GM21619 (cell line): ENCODE measurements at regions not wholly inside any gene's neighbourhood (a gene's known extent, or its start where the extent isn't known, plus 50 kb on each side); places are given as distances from the start of the nearest gene placed in this dataset.
A peak's percentile ranks its signal among the peaks of the same experiment; 100 is the strongest.

ENCODE experiments used
- ATAC-seq: cut with Tn5 transposase; IDR thresholded peaks from one replicate; pipeline ENCODE4 v1.9.1; 2021; ENCODE audit not compliant: unreplicated experiment

GRCh38 chr11:123261345-123262106 is 66.5 kb upstream of the CLMP start:
- peak; percentile 48 for ATAC-seq

GRCh38 chr11:123260511-123261211 is 65.6 kb upstream of the CLMP start:
- ATAC-seq: no peak

DNA sequence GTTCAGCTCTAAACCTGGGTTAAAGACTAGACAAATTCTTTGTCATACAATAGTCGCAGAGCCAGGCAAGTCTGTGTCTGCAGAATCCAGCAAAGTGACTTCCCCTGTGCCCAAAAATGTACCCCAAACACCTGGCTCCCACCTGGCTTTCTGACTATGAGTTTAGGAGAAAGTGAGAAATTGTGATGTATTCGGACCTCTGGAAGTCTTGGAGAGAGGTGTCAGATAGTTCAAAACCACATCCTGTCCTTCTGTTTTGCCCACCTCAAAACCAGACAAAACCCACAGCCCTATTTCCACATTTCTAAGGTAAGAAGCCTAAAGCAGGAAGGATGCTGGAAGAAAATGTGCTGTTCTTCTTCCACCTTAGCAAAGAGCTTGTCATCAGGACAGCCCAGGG is 63.8 kb upstream of the CLMP start:
- no peak for ATAC-seq

DNA sequence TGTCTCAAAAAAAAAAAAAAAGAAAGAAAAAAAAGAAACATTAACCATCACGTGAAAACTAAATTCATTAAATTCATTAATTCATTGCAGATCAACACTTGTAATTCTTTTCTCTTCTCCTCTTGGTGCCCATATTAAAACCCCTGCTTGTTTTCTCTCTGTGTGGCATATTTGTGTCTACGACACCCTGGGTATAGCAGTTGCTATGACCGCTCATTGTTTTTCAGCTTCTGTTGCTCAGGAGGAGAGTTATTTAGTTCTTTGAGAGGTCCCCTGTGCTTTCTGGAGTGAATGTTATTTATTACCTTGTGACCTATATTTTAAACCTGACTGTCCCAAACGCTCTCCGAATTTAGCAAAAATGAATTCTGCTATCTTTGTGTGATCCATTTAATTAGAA is 62.3 kb upstream of the CLMP start:
- no peak for ATAC-seq

DNA sequence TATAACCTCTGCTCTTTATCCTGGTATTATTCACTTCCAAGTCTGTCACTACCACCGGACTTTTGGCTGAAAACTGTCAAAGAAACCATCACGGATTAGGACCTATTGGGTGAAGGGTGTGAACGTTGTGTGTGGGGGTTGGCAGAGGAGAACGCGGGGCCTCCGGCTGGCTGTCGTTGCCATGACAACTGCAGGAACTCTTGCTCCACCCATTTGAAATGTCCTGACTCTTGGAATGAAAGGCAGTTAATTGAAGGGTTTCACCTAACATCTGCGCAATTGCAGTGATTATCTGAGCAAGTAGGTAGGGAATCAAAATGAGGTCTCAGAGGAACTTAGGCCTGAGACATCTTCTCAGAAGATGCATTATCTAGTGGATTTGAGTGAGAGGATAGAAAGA is 60.9 kb upstream of the CLMP start:
- no peak for ATAC-seq

GRCh38 chr11:123254357-123254756 is 59.3 kb upstream of the CLMP start:
- no peak for ATAC-seq

DNA sequence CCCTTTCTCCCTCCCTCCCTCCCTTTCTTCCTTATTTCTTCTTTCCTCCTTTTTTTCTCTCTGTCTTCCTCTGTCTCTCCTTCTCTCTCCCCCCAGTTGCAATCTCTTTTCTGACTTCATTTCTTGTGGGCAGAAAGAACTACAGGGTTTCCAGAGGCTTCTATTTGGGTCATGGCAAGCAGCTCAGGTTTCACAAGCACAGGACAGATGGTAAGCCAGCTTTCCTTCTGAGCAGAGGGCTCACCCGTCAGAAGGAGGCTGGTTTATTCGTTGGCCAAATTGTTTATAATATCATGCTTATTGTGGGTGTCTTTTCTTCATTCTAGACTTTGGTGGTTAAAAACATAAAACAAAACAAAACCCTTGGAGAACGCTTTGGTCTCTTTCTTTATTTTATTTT is 58.9 kb upstream of the CLMP start:
- no peak for ATAC-seq

DNA sequence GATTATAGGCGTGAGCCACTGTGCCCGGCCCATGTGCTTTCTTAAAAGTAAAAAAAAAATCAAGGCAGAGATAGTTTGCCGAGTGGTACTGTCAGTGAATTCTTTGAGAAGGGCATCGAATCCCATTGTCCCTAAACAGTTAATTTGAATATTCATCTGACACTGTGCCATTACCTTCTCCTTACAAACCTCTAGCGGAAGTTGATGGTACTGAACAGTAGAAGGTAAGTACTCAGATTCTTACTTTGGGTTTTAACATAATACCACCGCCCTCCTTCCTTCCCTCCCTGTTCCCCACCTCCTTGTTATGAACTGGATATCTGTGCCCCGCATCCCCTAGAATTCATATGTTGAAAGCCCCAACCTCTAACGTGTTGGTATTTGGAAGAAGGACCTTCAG is 58.2 kb upstream of the CLMP start:
- no peak for ATAC-seq

GRCh38 chr11:123251657-123252344 is 56.8 kb upstream of the CLMP start:
- ATAC-seq: no peak

GRCh38 chr11:123250892-123251656 is 56.0 kb upstream of the CLMP start:
- ATAC-seq: no peak

DNA sequence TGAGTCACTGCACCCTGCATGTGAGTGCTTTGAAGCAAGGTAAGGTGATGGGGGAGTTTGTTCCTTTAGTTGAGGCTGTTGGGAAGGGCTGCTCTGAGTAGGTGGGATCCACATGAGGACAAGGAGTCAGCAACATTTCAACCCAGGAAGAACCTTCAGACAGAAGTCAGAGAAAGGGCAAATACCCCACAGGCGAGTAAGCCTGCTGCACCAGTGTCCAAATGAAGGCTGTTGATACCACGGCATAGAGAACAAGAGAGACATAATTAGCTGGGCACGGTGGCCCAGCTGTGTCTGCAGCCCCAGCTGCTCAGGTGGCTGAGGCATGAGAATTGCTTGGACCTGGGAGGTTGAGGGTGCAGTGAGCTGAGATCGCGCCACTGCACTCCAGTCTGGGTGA is 54.3 kb upstream of the CLMP start:
- ATAC-seq: no peak

DNA sequence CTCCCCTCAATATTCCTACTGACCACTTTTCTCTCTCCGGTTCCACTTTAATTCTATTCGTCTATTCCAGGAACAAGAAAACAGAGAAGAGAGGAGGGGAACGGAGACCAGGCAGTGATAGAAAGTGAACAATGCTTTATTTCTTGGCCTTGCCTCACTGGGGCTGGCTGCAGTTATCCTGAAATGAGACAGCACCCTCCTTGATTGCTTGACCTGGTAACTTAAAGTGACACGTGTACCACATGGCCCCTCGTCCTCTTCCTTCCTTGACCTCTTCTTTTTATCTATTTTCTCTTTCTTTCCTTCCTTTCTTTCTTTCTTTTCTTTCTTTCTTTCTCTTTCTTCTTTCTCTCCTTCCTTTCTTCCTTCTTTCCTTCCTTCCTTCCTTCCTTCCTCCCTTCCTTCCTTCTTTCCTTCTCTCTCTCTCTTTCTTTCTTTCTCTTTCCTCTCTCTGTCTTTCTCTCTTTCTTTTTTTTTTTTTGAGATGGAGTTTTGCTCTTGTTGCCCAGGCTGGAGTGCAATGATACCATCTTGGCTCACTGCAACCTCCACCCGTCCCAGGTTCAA is 52.8 kb upstream of the CLMP start:
- no peak for ATAC-seq

GRCh38 chr11:123247496-123247799 is 52.4 kb upstream of the CLMP start:
- no peak for ATAC-seq

- peak; percentile 89 for ATAC-seq
These were observed 51.9 kb upstream of the CLMP start for GRCh38 chr11:123246749-123247495.

DNA sequence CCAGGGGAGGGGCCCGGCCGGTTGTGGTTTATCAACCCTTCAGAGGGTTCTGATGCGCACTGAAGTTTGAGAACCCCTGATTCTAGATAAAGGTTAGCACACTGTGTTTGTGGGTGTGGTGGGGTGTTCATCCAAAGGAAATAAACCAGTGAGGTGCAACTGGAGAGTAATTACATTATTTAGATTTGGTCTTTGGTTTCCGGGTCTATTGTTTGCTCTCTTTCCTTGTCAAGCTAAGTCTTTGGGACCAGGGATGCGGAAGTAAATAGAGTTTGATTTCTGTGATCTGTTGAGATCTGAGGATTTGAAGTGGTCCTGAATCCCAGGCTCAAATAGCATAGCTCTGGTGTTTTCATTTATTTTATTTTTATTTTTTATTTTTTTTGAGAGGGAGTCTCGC is 50.5 kb upstream of the CLMP start:
- ATAC-seq: no peak
